Spinal cord (tissue), 9 donors: ENCODE measurements at regions not wholly inside any gene's neighbourhood (a gene's known extent, or its start where the extent isn't known, plus 50 kb on each side); places are given as distances from the start of the nearest gene placed in this dataset.

ENCODE experiments used
- DNase-seq, 6 donors: peaks; one replicate each; pipeline versions ENCODE4 v3.0.0 to v3.0.0-alpha.2; 2013 to 2015; ENCODE audit warnings: low spot score in 6 of 6, low read depth in 4 of 6
- H3K27ac ChIP-seq: one replicate; pipeline ENCODE4 v1.5.1; 2013; ENCODE audit warnings: low read depth, low read length, control low read depth
- H3K27me3 ChIP-seq: one replicate; pipeline ENCODE4 v1.6.1; 2013; ENCODE audit warnings: low read length; ENCODE audit not compliant: control insufficient read depth, insufficient read depth
- H3K36me3 ChIP-seq: one replicate; pipeline ENCODE4 v1.6.1; 2013; ENCODE audit warnings: low read length; ENCODE audit not compliant: control insufficient read depth, insufficient read depth
- H3K4me1 ChIP-seq: one replicate; pipeline ENCODE4 v1.6.1; 2013; ENCODE audit warnings: low read length; ENCODE audit not compliant: control insufficient read depth, insufficient read depth
- H3K4me3 ChIP-seq: one replicate; pipeline ENCODE4 v1.5.1; 2013; ENCODE audit warnings: low read depth, low read length, control low read depth
- H3K9me3 ChIP-seq: one replicate; pipeline ENCODE4 v1.6.1; 2013; ENCODE audit warnings: low read length; ENCODE audit not compliant: control insufficient read depth, insufficient read depth
- WGBS: methylation state at CpG from one replicate; pipeline ENCODE4 v1.1.5; 2013; ENCODE audit warnings: missing lambda C conversion rate; ENCODE audit not compliant: insufficient coverage; 5-methylcytosine and 5-hydroxymethylcytosine counted together
- donor health status: healthy.

DNA sequence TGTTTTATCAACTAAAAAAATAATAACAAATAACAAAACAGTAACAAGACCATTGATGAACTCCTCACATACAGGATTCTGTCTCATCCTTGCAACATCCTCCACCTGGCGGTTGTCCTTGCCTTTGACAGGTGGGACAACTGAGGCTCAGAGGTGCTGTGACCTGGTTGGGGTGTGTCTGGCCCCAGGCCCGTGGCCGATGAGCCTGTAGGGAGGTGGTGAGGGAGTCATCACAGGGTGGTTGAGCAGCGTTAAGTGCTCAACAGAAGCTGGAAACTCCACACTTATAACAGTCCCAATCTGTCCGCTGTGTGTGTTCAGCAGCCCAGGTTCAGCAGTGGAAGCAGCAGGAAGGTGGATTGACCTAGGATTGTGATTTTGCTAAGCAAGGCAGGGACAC lies 131.6 kb upstream of the RAB12 start:
- Histone ChIP-seq H3K36me3 (no peaks in the 10 kb centered on the region), H3K4me3 (no peak overlapping the region), H3K27ac (no peak overlapping the region), H3K4me1 (no peaks in the 10 kb centered on the region), H3K27me3 (no peaks in the 10 kb centered on the region), H3K9me3 (no peaks in the 10 kb centered on the region)
- WGBS = no CpG with 5 or more reads among the region's 5 CpGs
- no peak for DNase-seq

DNA sequence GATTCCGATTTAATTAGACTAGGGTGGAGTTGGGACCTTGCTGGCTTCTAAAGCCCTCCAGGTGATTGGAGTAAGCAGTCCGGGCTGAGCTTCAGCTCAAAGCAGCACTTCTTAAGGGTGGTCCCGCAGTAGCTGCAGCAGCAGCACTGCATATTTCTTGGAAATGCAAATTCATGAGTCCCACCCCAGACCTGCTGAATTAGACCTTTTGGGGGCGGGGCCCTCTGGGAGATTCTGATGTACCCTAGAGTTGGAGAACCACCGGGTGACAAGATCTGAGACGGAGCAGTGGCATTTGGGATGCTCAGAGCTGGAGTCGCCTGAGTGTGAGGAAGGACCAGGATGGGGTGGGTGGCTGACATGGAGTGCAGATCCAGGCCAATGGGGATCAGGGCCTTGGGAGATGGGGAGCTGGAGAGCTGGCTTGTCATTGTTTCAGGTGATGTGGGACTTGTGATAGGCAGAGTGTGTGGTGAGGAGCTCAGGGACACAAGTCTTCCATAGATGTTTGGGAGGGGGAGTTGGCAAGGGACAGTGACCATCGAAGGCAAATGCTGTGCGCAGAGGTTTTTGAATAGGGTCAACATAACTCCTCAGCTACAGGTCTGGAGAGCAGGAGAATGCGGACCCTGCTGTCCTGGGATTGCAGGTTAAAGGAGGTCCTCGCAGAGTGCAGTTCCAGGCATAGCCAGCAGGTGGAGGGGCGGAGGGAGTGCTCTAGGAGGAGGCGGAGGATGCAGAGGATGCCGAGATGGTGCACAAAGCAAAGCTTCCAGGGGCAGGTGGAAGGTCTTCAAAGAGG lies 130.9 kb upstream of the RAB12 start:
- Histone ChIP-seq H3K4me3 (no peak overlapping the region), H3K4me1 (no peaks in the 10 kb centered on the region), H3K27ac (no peak overlapping the region), H3K27me3 (no peaks in the 10 kb centered on the region), H3K9me3 (no peaks in the 10 kb centered on the region), H3K36me3 (no peaks in the 10 kb centered on the region)
- 56% methylated on average over 14 of the region's 14 CpGs for WGBS
- DNase-seq = peak in 2 of 6 donors; percentile 51 to 63

DNA sequence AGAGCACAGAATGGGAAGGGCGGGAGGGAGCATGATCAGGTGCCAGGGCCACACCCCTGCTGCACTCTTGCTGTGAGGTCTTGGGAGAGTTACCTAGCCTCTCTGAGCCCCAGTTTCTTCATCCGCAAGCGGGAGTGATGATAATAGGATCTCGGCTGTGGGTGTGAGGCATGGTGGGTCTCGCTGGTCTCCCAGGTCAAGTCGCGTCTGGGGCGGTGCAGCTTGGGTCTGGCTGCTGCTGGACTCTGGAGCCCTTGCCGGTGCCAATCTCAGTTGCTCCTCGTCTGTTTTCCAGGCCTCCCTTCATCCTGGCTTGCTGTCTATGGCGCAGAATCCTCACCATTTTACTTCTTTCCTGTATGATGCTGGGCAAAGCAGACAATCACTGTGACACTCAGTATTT lies 130.3 kb upstream of the RAB12 start:
- Histone ChIP-seq H3K4me3 (no peak overlapping the region), H3K4me1 (no peaks in the 10 kb centered on the region), H3K9me3 (no peaks in the 10 kb centered on the region), H3K27me3 (no peaks in the 10 kb centered on the region), H3K36me3 (no peaks in the 10 kb centered on the region), H3K27ac (no peak overlapping the region)
- DNase-seq = no peak
- 91% methylated on average over 11 of the region's 11 CpGs for WGBS

DNA sequence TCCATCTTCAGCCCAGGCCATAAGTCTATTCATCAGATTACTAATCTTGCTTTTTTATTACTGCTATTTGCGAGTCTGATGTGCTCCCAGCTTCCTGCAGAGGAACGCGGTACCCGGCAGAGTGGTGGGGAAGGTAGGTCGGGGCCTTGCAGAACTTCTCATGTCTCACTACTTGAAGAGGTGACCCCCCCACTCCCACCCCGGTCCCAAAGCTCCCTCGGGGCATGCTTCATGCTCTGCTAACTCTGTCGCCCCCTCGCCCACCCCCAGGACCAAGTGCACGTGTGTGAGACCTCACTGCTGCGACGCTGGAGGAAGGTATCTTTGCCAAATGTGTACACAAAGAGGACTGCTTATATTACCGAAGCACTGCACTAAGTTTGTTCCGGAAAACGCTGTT lies 129.4 kb upstream of the RAB12 start:
- Histone ChIP-seq H3K27ac (no peak overlapping the region), H3K27me3 (no peaks in the 10 kb centered on the region), H3K36me3 (no peaks in the 10 kb centered on the region), H3K4me3 (no peak overlapping the region), H3K4me1 (no peaks in the 10 kb centered on the region), H3K9me3 (no peaks in the 10 kb centered on the region)
- 85% methylated on average over 8 of the region's 15 CpGs for WGBS
- no peak for DNase-seq

DNA sequence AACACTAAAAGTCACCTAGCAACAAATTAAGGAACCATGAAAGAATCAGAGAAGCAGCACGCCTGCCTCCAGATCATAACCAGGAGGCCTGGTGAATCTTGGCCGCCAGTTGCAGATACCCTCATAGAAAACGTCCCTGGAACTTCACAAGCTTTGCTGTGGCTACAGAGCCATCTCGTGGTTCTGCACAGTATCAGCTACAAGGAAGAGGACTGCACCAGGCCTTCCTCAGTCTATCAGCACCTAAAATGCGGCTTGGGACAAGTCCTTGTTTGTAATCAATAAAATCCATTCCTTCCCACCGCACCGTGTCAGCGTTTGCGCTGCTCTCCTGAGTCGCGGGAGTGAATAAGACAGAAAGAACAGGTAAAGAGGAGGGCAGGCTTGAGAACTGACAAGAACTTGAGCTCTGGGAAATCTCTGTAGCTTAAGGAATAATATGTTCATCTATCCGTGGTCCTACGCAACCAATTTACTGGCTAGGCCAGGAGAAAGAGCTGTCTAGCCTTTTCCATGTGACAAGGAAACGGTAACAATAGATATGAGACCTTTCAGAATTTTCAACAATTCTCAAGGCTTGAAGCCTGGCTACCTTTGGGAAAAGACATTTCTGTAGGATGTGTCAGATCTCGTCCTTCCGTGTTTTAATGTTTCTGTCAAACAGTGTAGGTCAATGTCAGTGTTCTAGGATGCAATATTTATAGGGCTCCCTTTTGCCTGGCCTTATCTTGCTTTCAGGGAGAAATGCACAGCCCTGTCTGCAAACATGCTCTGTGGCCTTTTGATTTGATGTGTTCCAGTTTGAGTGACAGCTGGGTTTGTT lies 128.5 kb upstream of the RAB12 start:
- no peaks in the 10 kb centered on the region for H3K27me3 ChIP-seq
- no peaks in the 10 kb centered on the region for H3K36me3 ChIP-seq
- H3K4me3 ChIP-seq = no peak overlapping the region
- no peaks in the 10 kb centered on the region for H3K9me3 ChIP-seq
- no peak overlapping the region for H3K27ac ChIP-seq
- no peaks in the 10 kb centered on the region for H3K4me1 ChIP-seq
- WGBS = 32% methylated on average over 11 of the region's 16 CpGs
- peak in 5 of 6 donors; percentile 47 to 96 (median 65) for DNase-seq

DNA sequence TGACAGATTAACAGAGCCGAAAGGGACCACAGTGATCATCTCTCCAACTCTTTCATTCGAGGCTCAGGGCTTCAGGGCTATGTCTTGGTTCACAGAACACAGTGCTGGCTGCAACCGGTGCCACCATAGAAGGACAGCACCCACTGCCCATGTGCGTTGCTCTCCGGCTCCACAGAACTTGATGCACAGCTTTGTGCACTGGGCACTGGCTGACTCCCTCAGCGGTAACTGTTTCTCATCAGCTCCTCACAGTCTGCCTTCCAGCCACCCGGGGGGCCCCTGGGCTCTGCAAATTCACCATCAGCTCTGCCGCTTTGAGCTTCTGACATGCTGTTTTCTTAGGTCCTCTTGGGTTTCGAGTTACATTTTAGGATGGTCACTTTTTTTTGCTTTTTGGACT lies 124.3 kb upstream of the RAB12 start:
- H3K36me3 ChIP-seq = no peaks in the 10 kb centered on the region
- no peaks in the 10 kb centered on the region for H3K9me3 ChIP-seq
- H3K4me1 ChIP-seq = no peaks in the 10 kb centered on the region
- H3K27ac ChIP-seq = no peak overlapping the region
- WGBS = 91% methylated on average over 9 of the region's 9 CpGs
- H3K4me3 ChIP-seq = no peak overlapping the region
- DNase-seq = no peak
- no peaks in the 10 kb centered on the region for H3K27me3 ChIP-seq

DNA sequence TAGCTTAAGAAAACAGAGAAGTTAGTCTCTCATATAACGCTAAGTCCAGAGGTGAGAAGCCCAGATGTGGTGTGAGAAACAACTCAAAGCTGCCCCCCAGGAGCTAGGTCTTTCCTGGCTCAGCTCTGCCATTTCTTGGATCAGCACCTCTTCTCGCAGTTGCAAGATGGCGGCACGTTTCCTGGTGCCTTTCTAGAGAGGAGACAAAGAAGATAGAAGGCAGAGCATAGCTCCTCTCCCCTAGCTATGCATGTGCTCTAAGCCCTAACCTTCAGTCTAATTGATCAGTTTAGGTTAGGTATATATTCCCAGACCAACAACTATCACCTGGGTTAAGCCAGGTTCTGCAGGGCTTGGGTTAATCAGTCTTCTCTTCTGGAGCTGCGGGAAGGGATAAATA lies 119.5 kb upstream of the RAB12 start:
- Histone ChIP-seq H3K4me1 (no peaks in the 10 kb centered on the region), H3K27ac (no peak overlapping the region), H3K9me3 (no peaks in the 10 kb centered on the region), H3K36me3 (no peaks in the 10 kb centered on the region), H3K4me3 (no peak overlapping the region), H3K27me3 (no peaks in the 10 kb centered on the region)
- DNase-seq = no peak
- 100% methylated on average over 3 of the region's 5 CpGs for WGBS

DNA sequence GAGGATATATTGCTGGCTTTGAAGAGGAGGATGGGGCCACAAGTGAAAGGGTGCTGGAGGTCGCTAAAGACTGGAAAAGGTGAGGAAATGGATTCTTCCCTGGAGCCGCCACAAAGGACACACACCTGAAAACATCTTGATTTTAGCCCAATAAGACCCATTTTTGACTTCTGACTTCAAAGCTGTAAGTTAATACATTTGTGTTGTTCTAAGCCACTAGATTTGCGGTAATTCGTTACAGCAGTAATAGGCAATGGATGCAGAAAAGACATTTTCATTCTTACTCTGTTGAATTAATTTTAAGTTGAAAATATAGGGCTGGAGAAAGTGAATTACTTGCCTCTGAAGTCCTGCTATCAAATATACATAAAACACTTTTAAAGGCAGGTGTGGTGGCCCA lies 117.7 kb upstream of the RAB12 start:
- Histone ChIP-seq H3K27ac (no peak overlapping the region), H3K36me3 (no peaks in the 10 kb centered on the region), H3K4me1 (peaks cover 3% of the 10 kb centered on the region), H3K4me3 (no peak overlapping the region), H3K27me3 (no peaks in the 10 kb centered on the region), H3K9me3 (no peaks in the 10 kb centered on the region)
- WGBS = 100% methylated on average over 1 of the region's 4 CpGs
- DNase-seq = no peak

DNA sequence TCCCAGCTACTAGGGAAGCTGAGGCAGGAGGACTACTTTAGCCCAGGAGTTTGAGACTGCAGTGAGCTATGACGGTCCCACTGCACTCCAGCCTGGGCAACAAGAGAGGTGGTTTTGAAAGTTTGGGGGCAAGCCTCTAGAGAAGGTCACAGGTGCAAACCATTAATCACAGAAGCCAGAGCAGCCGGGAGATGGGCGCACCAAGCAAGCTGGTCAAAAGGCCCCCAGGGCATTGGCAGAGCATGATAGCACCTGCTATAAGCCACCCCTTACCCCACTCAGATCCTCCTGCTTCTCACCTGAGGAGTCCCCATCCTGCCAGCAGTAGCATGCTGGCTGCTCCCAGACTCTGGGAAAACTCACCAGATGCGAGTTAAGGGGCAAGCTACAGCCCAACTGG lies 116.1 kb upstream of the RAB12 start:
- Histone ChIP-seq H3K27me3 (no peaks in the 10 kb centered on the region), H3K4me1 (peaks cover 3% of the 10 kb centered on the region), H3K27ac (no peak overlapping the region), H3K4me3 (no peak overlapping the region), H3K9me3 (no peaks in the 10 kb centered on the region), H3K36me3 (no peaks in the 10 kb centered on the region)
- WGBS = 83% methylated on average over 4 of the region's 4 CpGs
- no peak for DNase-seq

DNA sequence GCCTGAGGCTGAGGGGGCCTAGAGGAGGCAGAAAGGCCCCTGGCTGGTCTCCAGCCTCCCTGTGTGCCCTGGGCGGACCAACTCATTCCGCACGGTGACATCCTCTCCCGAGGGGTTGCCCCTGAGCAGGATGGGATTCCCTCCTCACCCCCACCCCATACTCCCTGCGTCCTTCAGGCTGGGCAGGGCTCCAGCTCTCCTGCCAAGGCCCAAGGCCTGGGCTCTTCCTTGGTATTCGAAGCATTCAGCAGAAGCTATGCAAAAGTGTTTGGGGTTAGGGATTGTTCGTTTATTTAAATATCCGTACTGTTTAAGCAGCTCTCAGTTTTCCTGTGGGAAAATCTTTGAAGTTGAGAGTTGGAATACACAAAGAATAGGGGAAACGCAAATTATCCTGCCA lies 113.1 kb upstream of the RAB12 start:
- peaks cover 14% of the 10 kb centered on the region for H3K4me1 ChIP-seq
- WGBS = 24% methylated on average over 4 of the region's 9 CpGs
- no peaks in the 10 kb centered on the region for H3K27me3 ChIP-seq
- no peaks in the 10 kb centered on the region for H3K36me3 ChIP-seq
- DNase-seq = peak in 2 of 6 donors; percentile 12 to 58
- no peak overlapping the region for H3K27ac ChIP-seq
- no peak overlapping the region for H3K4me3 ChIP-seq
- H3K9me3 ChIP-seq = no peaks in the 10 kb centered on the region
